ENCODE measurements at regions not wholly inside any gene's neighbourhood (a gene's known extent, or its start where the extent isn't known, plus 50 kb on each side); places are given as distances from the start of the nearest gene placed in this dataset.
"Not testable (repeated sequence)": the region's sequence is repeated elsewhere in the genome, so short reads cannot be mapped to it uniquely, and the experiment has no call there.

GRCh38 chr4:151854731-151855130 is 93.9 kb upstream of the GATB start:
- no peak for ATAC-seq (ENCODE audit: low read depth)
- Histone ChIP-seq H3K4me1 (ENCODE audit: insufficient read depth, poor library complexity, severe bottlenecking) (peaks cover 4% of the 10 kb centered on the region), H3K36me3 (ENCODE audit: low read depth) (no peaks in the 10 kb centered on the region), H3K9me3 (ENCODE audit: severe bottlenecking) (no peaks in the 10 kb centered on the region), H3K4me3 (ENCODE audit: severe bottlenecking) (no peak overlapping the region), H3K27me3 (ENCODE audit: insufficient read depth, poor library complexity, severe bottlenecking) (no peaks in the 10 kb centered on the region), H3K27ac (ENCODE audit: poor library complexity, severe bottlenecking) (no peak overlapping the region)
- TF ChIP-seq, protein P1, sequence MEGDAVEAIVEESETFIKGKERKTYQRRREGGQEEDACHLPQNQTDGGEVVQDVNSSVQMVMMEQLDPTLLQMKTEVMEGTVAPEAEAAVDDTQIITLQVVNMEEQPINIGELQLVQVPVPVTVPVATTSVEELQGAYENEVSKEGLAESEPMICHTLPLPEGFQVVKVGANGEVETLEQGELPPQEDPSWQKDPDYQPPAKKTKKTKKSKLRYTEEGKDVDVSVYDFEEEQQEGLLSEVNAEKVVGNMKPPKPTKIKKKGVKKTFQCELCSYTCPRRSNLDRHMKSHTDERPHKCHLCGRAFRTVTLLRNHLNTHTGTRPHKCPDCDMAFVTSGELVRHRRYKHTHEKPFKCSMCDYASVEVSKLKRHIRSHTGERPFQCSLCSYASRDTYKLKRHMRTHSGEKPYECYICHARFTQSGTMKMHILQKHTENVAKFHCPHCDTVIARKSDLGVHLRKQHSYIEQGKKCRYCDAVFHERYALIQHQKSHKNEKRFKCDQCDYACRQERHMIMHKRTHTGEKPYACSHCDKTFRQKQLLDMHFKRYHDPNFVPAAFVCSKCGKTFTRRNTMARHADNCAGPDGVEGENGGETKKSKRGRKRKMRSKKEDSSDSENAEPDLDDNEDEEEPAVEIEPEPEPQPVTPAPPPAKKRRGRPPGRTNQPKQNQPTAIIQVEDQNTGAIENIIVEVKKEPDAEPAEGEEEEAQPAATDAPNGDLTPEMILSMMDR (IDR thresholded peaks at IDR 0.05; ENCODE audit: poor library complexity, severe bottlenecking), result no peak
- no peak for DNase-seq (ENCODE audit: low spot score)

DNA sequence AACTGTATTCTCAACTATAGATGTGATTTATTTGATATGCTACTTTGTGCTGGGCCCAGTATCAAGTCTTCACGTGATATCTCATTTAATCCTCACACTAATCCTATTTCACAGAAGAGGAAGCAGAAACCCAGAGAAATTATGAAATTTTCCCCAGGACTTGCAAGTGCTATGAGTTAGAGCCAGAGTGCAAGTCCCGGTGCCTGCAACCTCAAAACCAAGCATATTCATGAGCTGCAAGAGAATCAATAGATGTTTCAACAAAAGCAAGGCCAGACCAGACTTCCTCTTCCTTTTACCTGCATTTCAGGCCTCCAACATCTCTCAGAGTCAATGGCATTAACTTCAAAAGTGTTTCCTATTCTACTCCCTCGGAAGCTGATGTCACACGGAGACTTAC is 92.2 kb upstream of the GATB start:
- Histone ChIP-seq H3K4me3 (ENCODE audit: severe bottlenecking) (no peak overlapping the region), H3K27me3 (ENCODE audit: insufficient read depth, poor library complexity, severe bottlenecking) (no peaks in the 10 kb centered on the region), H3K27ac (ENCODE audit: poor library complexity, severe bottlenecking) (no peak overlapping the region), H3K4me1 (ENCODE audit: insufficient read depth, poor library complexity, severe bottlenecking) (peaks cover 4% of the 10 kb centered on the region), H3K9me3 (ENCODE audit: severe bottlenecking) (no peaks in the 10 kb centered on the region), H3K36me3 (ENCODE audit: low read depth) (no peaks in the 10 kb centered on the region)
- ATAC-seq (ENCODE audit: low read depth) (no peak), DNase-seq (ENCODE audit: low spot score) (no peak)
- TF ChIP-seq, protein P1 (IDR thresholded peaks at IDR 0.05; ENCODE audit: poor library complexity, severe bottlenecking), result no peak

- H3K4me1 ChIP-seq (ENCODE audit: insufficient read depth, poor library complexity, severe bottlenecking), result peaks cover 4% of the 10 kb centered on the region
- no peaks in the 10 kb centered on the region for H3K9me3 ChIP-seq (ENCODE audit: severe bottlenecking)
- H3K27ac ChIP-seq (ENCODE audit: poor library complexity, severe bottlenecking), result no peak overlapping the region
- TF ChIP-seq, protein P1 (IDR thresholded peaks at IDR 0.05; ENCODE audit: poor library complexity, severe bottlenecking), result no peak
- no peaks in the 10 kb centered on the region for H3K36me3 ChIP-seq (ENCODE audit: low read depth)
- H3K27me3 ChIP-seq (ENCODE audit: insufficient read depth, poor library complexity, severe bottlenecking), result no peaks in the 10 kb centered on the region
- H3K4me3 ChIP-seq (ENCODE audit: severe bottlenecking), result no peak overlapping the region
- no peak for ATAC-seq (ENCODE audit: low read depth)
- DNase-seq (ENCODE audit: low spot score), result no peak
Observed at GRCh38 chr4:151852202-151852601, 91.4 kb upstream of the GATB start.

- Histone ChIP-seq H3K9me3 (ENCODE audit: severe bottlenecking) (no peaks in the 10 kb centered on the region), H3K4me3 (ENCODE audit: severe bottlenecking) (no peak overlapping the region), H3K27ac (ENCODE audit: poor library complexity, severe bottlenecking) (no peak overlapping the region), H3K4me1 (ENCODE audit: insufficient read depth, poor library complexity, severe bottlenecking) (peaks cover 4% of the 10 kb centered on the region), H3K36me3 (ENCODE audit: low read depth) (no peaks in the 10 kb centered on the region), H3K27me3 (ENCODE audit: insufficient read depth, poor library complexity, severe bottlenecking) (no peaks in the 10 kb centered on the region)
- TF ChIP-seq, protein P1 (IDR thresholded peaks at IDR 0.05; ENCODE audit: poor library complexity, severe bottlenecking), result no peak
- ATAC-seq (ENCODE audit: low read depth) (no peak), DNase-seq (ENCODE audit: low spot score) (no peak)
Observed at GRCh38 chr4:151851354-151851753, 90.5 kb upstream of the GATB start.

- no peaks in the 10 kb centered on the region for H3K27me3 ChIP-seq (ENCODE audit: insufficient read depth, poor library complexity, severe bottlenecking)
- H3K9me3 ChIP-seq (ENCODE audit: severe bottlenecking), result no peaks in the 10 kb centered on the region
- ATAC-seq (ENCODE audit: low read depth) (no peak), DNase-seq (ENCODE audit: low spot score) (no peak)
- TF ChIP-seq, protein P1 (IDR thresholded peaks at IDR 0.05; ENCODE audit: poor library complexity, severe bottlenecking), result no peak
- no peaks in the 10 kb centered on the region for H3K36me3 ChIP-seq (ENCODE audit: low read depth)
- H3K4me3 ChIP-seq (ENCODE audit: severe bottlenecking), result no peak overlapping the region
- no peak overlapping the region for H3K27ac ChIP-seq (ENCODE audit: poor library complexity, severe bottlenecking)
- H3K4me1 ChIP-seq (ENCODE audit: insufficient read depth, poor library complexity, severe bottlenecking), result peaks cover 4% of the 10 kb centered on the region
Observed at GRCh38 chr4:151850791-151851213, 90.0 kb upstream of the GATB start.

- DNase-seq (ENCODE audit: low spot score); H3K27me3 ChIP-seq (ENCODE audit: insufficient read depth, poor library complexity, severe bottlenecking); ATAC-seq (ENCODE audit: low read depth); H3K36me3 ChIP-seq (ENCODE audit: low read depth); H3K27ac ChIP-seq (ENCODE audit: poor library complexity, severe bottlenecking); H3K4me3 ChIP-seq (ENCODE audit: severe bottlenecking); H3K9me3 ChIP-seq (ENCODE audit: severe bottlenecking); H3K4me1 ChIP-seq (ENCODE audit: insufficient read depth, poor library complexity, severe bottlenecking): not testable (repeated sequence)
Observed at GRCh38 chr4:151845551-151845950, 84.7 kb upstream of the GATB start.
